GM23338 (cell line): ENCODE measurements at regions not wholly inside any gene's neighbourhood (a gene's known extent, or its start where the extent isn't known, plus 50 kb on each side); places are given as distances from the start of the nearest gene placed in this dataset.
"Not testable (repeated sequence)": the region's sequence is repeated elsewhere in the genome, so short reads cannot be mapped to it uniquely, and the experiment has no call there.

Source experiments
- ATAC-seq: fragments of 200-7000 bp; cut with Tn5 transposase; 3 replicates; pipeline ENCODE4 v1.9.1; 2020
- DNase-seq: peaks from one replicate; pipeline ENCODE4 v3.0.0-alpha.2; 2015; ENCODE audit warnings: low spot score
- H2AFZ ChIP-seq: fragments of 200-600 bp; sonication (generic); 2 replicates; pipeline ENCODE4 v1.8.0; 2016; ENCODE audit warnings: antibody characterized with exemption, mild to moderate bottlenecking, moderate library complexity
- H3F3A ChIP-seq: fragments of 200-600 bp; sonication (generic); replicated peaks from 2 replicates; pipeline ENCODE4 v1.8.0; 2017; ENCODE audit warnings: antibody characterized with exemption, mixed run types, low read depth
- H3K27ac ChIP-seq: fragments of 200-600 bp; sonication (generic); 2 replicates; pipeline ENCODE4 v1.6.1; 2016; ENCODE audit warnings: low read depth
- H3K27me3 ChIP-seq: fragments of 200-600 bp; sonication (generic); 2 replicates; pipeline ENCODE4 v1.8.0; 2016; ENCODE audit warnings: mild to moderate bottlenecking, mixed run types, moderate library complexity; ENCODE audit not compliant: insufficient read depth
- H3K36me3 ChIP-seq: fragments of 200-600 bp; sonication (generic); 2 replicates; pipeline ENCODE4 v1.8.0; 2016; ENCODE audit warnings: mild to moderate bottlenecking; ENCODE audit not compliant: insufficient read depth
- H3K4me1 ChIP-seq: fragments of 200-600 bp; sonication (generic); 2 replicates; pipeline ENCODE4 v1.8.0; 2016; ENCODE audit warnings: mild to moderate bottlenecking, moderate library complexity; ENCODE audit not compliant: insufficient read depth
- H3K4me2 ChIP-seq: fragments of 200-600 bp; sonication (generic); 2 replicates; pipeline ENCODE4 v1.7.1; 2017; ENCODE audit warnings: mixed run types
- H3K4me3 ChIP-seq: fragments of 200-600 bp; sonication (generic); 2 replicates; pipeline ENCODE4 v1.6.1; 2016; ENCODE audit warnings: mixed run types
- H3K79me2 ChIP-seq: fragments of 200-600 bp; sonication (generic); replicated peaks from 2 replicates; pipeline ENCODE4 v1.8.0; 2017; ENCODE audit warnings: mild to moderate bottlenecking; ENCODE audit not compliant: insufficient read depth
- H3K9me2 ChIP-seq: fragments of 200-600 bp; sonication (generic); 2 replicates; pipeline ENCODE4 v1.8.0; 2017; ENCODE audit not compliant: insufficient read depth
- H4K20me1 ChIP-seq: fragments of 200-600 bp; sonication (generic); replicated peaks from 2 replicates; pipeline ENCODE4 v1.8.0; 2017; ENCODE audit warnings: mild to moderate bottlenecking; ENCODE audit not compliant: insufficient read depth
- H3K27ac Mint-ChIP-seq: 2 replicates; pipeline ENCODE4 v1.8.0; 2020; ENCODE audit warnings: inconsistent platforms, mild to moderate bottlenecking, moderate library complexity, mixed read lengths
- H3K27me3 Mint-ChIP-seq: 3 replicates; pipeline ENCODE4 v1.8.0; 2022; ENCODE audit warnings: low read depth, mild to moderate bottlenecking, moderate library complexity, mixed read lengths, inconsistent platforms; ENCODE audit not compliant: insufficient read depth, poor library complexity
- H3K36me3 Mint-ChIP-seq: 3 replicates; pipeline ENCODE4 v1.8.0; 2021; ENCODE audit warnings: low read depth, mild to moderate bottlenecking, inconsistent platforms, moderate library complexity, mixed read lengths
- H3K4me1 Mint-ChIP-seq: 3 replicates; pipeline ENCODE4 v1.8.0; 2020; ENCODE audit warnings: mild to moderate bottlenecking, inconsistent platforms, mixed read lengths
- H3K4me3 Mint-ChIP-seq: 3 replicates; pipeline ENCODE4 v1.8.0; 2021; ENCODE audit warnings: moderate library complexity, mild to moderate bottlenecking, inconsistent platforms, mixed read lengths
- H3K9me3 Mint-ChIP-seq: 3 replicates; pipeline ENCODE4 v1.8.0; 2020; ENCODE audit warnings: moderate library complexity, mild to moderate bottlenecking, inconsistent platforms, mixed read lengths
- EZH2phosphoT487 ChIP-seq: fragments of 200-600 bp; sonication (generic); IDR thresholded peaks from one replicate; pipeline ENCODE4 v1.8.1; 2018; ENCODE audit warnings: antibody characterized with exemption; ENCODE audit not compliant: unreplicated experiment
- JUNB ChIP-seq: IDR thresholded peaks from one replicate; pipeline ENCODE4 v1.6.1; 2016; ENCODE audit warnings: antibody characterized with exemption; ENCODE audit not compliant: unreplicated experiment
- NANOG ChIP-seq: IDR thresholded peaks from 2 replicates; pipeline ENCODE4 v1.6.1; 2016; ENCODE audit warnings: antibody characterized with exemption, borderline replicate concordance
- POLR2AphosphoS5 ChIP-seq: IDR thresholded peaks from 2 replicates; pipeline ENCODE4 v1.6.1; 2016; ENCODE audit warnings: antibody characterized with exemption, low read depth
- ZNF114 ChIP-seq: fragments of 250-450 bp; sonication (Bioruptor Pico); IDR thresholded peaks from 2 replicates; pipeline ENCODE4 v1.5.0; 2020; ENCODE audit warnings: mild to moderate bottlenecking, moderate library complexity
- ZNF331 ChIP-seq: fragments of 250-450 bp; sonication (Bioruptor Pico); IDR thresholded peaks from 2 replicates; pipeline ENCODE4 v1.5.0; 2020; ENCODE audit warnings: low read depth, mild to moderate bottlenecking, moderate library complexity
- TF ChIP-seq, protein P1 (sequence below): fragments of 250-450 bp; sonication (Bioruptor Pico); IDR thresholded peaks from 2 replicates; pipeline ENCODE4 v1.5.0; 2020; ENCODE audit warnings: mild to moderate bottlenecking, moderate library complexity
- TF ChIP-seq, protein P2 (sequence below): IDR thresholded peaks from 2 replicates; pipeline ENCODE4 v1.6.1; 2016; ENCODE audit warnings: antibody characterized with exemption
- TF ChIP-seq, protein P3 (sequence below): IDR thresholded peaks from one replicate; pipeline ENCODE4 v1.6.1; 2018; ENCODE audit warnings: antibody characterized with exemption; ENCODE audit not compliant: unreplicated experiment
- TF ChIP-seq, protein P4 (sequence below), 2 experiments: fragments of 200-600 bp in 1 of 2; sonication (generic) in 1 of 2; conservative IDR thresholded peaks; 2 replicates each; pipeline versions ENCODE4 v1.5.1 to v1.6.1; 2016 to 2017; ENCODE audit warnings: antibody characterized with exemption in 2 of 2, low read depth in 2 of 2, mild to moderate bottlenecking in 2 of 2, moderate library complexity in 1 of 2

DNA sequence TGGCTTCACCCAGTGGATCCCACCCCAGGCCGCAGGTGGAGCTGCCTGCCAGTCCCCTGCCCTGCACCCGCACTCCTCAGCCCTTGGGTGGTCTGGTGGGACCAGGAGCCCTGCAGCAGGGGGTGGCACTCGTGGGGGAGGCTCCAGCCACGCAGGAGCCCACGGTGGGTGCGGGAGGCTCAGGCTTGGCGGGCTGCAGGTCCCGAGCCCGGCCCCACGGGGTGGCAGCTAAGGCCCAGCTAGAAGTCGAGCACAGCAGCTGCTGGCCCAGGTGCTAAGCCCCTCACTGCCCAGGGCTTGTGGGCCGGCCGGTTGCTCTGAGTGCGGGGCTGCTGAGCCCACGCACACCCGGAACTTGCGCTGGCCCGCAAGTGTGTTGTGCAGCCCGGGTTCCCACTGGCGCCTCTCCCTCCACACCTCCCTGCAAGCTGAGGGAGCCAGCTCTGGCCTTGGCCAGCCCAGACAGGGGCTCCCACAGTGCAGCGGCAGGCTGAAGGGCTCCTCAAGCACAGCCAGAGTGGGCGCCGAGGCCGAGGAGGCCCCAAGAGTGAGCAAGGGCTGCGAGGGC lies 222.6 kb upstream of the LUZP2 start:
- not testable (repeated sequence) for H3K4me1 ChIP-seq, H3K27ac Mint-ChIP-seq, H3K27me3 Mint-ChIP-seq, H4K20me1 ChIP-seq, H3K4me1 Mint-ChIP-seq, DNase-seq, H3K36me3 Mint-ChIP-seq, H3K4me3 ChIP-seq, H3K4me3 Mint-ChIP-seq, H3K79me2 ChIP-seq, H2AFZ ChIP-seq, H3K36me3 ChIP-seq, ATAC-seq, H3K9me2 ChIP-seq, H3F3A ChIP-seq, H3K27me3 ChIP-seq, H3K4me2 ChIP-seq, H3K27ac ChIP-seq
- H3K9me3 Mint-ChIP-seq = peaks cover 13% of the 10 kb centered on the region

DNA sequence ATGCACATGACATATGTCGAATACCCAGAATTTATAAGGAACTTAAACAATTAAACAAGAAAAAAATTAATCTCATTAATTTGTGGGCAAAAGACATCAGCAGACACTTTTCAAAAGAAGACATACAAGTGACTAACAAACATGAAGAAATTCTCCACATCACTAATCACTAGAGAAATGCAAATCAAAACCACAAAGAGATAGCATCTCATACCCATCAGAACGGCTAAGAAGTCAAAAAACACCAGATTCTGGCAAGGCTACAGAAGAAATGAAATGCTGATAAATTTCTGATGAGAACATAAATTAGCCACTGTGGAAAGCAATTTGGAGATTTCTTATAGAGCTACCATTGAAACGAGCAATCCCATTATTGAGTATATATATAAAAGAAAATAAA lies 210.6 kb upstream of the LUZP2 start:
- H3K4me3 ChIP-seq = no peak overlapping the region
- DNase-seq = no peak
- H3K9me3 Mint-ChIP-seq = peaks cover 16% of the 10 kb centered on the region
- H3F3A ChIP-seq = no peaks in the 10 kb centered on the region
- no peaks in the 10 kb centered on the region for H3K36me3 Mint-ChIP-seq
- H3K4me2 ChIP-seq = no peak overlapping the region
- no peaks in the 10 kb centered on the region for H4K20me1 ChIP-seq
- H3K9me2 ChIP-seq = no peaks in the 10 kb centered on the region
- H3K27ac Mint-ChIP-seq = no peak overlapping the region
- H3K27me3 Mint-ChIP-seq = no peaks in the 10 kb centered on the region
- no peak overlapping the region for H2AFZ ChIP-seq
- no peaks in the 10 kb centered on the region for H3K79me2 ChIP-seq
- H3K27ac ChIP-seq = no peak overlapping the region
- H3K36me3 ChIP-seq = no peaks in the 10 kb centered on the region
- no peak for ATAC-seq
- H3K27me3 ChIP-seq = no peaks in the 10 kb centered on the region
- H3K4me3 Mint-ChIP-seq = no peak overlapping the region
- no peaks in the 10 kb centered on the region for H3K4me1 ChIP-seq
- H3K4me1 Mint-ChIP-seq = no peaks in the 10 kb centered on the region
- TF ChIP-seq, protein P1, sequence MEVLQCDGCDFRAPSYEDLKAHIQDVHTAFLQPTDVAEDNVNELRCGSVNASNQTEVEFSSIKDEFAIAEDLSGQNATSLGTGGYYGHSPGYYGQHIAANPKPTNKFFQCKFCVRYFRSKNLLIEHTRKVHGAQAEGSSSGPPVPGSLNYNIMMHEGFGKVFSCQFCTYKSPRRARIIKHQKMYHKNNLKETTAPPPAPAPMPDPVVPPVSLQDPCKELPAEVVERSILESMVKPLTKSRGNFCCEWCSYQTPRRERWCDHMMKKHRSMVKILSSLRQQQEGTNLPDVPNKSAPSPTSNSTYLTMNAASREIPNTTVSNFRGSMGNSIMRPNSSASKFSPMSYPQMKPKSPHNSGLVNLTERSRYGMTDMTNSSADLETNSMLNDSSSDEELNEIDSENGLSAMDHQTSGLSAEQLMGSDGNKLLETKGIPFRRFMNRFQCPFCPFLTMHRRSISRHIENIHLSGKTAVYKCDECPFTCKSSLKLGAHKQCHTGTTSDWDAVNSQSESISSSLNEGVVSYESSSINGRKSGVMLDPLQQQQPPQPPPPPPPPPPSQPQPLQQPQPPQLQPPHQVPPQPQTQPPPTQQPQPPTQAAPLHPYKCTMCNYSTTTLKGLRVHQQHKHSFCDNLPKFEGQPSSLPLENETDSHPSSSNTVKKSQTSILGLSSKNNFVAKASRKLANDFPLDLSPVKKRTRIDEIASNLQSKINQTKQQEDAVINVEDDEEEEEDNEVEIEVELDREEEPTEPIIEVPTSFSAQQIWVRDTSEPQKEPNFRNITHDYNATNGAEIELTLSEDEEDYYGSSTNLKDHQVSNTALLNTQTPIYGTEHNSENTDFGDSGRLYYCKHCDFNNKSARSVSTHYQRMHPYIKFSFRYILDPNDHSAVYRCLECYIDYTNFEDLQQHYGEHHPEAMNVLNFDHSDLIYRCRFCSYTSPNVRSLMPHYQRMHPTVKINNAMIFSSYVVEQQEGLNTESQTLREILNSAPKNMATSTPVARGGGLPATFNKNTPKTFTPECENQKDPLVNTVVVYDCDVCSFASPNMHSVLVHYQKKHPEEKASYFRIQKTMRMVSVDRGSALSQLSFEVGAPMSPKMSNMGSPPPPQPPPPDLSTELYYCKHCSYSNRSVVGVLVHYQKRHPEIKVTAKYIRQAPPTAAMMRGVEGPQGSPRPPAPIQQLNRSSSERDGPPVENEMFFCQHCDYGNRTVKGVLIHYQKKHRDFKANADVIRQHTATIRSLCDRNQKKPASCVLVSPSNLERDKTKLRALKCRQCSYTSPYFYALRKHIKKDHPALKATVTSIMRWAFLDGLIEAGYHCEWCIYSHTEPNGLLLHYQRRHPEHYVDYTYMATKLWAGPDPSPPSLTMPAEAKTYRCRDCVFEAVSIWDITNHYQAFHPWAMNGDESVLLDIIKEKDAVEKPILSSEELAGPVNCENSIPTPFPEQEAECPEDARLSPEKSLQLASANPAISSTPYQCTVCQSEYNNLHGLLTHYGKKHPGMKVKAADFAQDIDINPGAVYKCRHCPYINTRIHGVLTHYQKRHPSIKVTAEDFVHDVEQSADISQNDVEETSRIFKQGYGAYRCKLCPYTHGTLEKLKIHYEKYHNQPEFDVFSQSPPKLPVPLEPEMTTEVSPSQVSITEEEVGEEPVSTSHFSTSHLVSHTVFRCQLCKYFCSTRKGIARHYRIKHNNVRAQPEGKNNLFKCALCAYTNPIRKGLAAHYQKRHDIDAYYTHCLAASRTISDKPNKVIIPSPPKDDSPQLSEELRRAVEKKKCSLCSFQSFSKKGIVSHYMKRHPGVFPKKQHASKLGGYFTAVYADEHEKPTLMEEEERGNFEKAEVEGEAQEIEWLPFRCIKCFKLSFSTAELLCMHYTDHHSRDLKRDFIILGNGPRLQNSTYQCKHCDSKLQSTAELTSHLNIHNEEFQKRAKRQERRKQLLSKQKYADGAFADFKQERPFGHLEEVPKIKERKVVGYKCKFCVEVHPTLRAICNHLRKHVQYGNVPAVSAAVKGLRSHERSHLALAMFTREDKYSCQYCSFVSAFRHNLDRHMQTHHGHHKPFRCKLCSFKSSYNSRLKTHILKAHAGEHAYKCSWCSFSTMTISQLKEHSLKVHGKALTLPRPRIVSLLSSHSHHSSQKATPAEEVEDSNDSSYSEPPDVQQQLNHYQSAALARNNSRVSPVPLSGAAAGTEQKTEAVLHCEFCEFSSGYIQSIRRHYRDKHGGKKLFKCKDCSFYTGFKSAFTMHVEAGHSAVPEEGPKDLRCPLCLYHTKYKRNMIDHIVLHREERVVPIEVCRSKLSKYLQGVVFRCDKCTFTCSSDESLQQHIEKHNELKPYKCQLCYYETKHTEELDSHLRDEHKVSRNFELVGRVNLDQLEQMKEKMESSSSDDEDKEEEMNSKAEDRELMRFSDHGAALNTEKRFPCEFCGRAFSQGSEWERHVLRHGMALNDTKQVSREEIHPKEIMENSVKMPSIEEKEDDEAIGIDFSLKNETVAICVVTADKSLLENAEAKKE (CRISPR knock-in tag) = no peak
- no peak for TF ChIP-seq ZNF331 (CRISPR knock-in tag)
- TF ChIP-seq, protein P2, sequence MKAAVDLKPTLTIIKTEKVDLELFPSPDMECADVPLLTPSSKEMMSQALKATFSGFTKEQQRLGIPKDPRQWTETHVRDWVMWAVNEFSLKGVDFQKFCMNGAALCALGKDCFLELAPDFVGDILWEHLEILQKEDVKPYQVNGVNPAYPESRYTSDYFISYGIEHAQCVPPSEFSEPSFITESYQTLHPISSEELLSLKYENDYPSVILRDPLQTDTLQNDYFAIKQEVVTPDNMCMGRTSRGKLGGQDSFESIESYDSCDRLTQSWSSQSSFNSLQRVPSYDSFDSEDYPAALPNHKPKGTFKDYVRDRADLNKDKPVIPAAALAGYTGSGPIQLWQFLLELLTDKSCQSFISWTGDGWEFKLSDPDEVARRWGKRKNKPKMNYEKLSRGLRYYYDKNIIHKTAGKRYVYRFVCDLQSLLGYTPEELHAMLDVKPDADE = no peak
- TF ChIP-seq, protein P3, sequence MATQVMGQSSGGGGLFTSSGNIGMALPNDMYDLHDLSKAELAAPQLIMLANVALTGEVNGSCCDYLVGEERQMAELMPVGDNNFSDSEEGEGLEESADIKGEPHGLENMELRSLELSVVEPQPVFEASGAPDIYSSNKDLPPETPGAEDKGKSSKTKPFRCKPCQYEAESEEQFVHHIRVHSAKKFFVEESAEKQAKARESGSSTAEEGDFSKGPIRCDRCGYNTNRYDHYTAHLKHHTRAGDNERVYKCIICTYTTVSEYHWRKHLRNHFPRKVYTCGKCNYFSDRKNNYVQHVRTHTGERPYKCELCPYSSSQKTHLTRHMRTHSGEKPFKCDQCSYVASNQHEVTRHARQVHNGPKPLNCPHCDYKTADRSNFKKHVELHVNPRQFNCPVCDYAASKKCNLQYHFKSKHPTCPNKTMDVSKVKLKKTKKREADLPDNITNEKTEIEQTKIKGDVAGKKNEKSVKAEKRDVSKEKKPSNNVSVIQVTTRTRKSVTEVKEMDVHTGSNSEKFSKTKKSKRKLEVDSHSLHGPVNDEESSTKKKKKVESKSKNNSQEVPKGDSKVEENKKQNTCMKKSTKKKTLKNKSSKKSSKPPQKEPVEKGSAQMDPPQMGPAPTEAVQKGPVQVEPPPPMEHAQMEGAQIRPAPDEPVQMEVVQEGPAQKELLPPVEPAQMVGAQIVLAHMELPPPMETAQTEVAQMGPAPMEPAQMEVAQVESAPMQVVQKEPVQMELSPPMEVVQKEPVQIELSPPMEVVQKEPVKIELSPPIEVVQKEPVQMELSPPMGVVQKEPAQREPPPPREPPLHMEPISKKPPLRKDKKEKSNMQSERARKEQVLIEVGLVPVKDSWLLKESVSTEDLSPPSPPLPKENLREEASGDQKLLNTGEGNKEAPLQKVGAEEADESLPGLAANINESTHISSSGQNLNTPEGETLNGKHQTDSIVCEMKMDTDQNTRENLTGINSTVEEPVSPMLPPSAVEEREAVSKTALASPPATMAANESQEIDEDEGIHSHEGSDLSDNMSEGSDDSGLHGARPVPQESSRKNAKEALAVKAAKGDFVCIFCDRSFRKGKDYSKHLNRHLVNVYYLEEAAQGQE = no peak
- no peak for TF ChIP-seq JUNB
- TF ChIP-seq POLR2AphosphoS5 = no peak
- TF ChIP-seq EZH2phosphoT487 = no peak
- no peak for TF ChIP-seq ZNF114 (CRISPR knock-in tag)
- no peak for TF ChIP-seq NANOG
- TF ChIP-seq, protein P4, sequence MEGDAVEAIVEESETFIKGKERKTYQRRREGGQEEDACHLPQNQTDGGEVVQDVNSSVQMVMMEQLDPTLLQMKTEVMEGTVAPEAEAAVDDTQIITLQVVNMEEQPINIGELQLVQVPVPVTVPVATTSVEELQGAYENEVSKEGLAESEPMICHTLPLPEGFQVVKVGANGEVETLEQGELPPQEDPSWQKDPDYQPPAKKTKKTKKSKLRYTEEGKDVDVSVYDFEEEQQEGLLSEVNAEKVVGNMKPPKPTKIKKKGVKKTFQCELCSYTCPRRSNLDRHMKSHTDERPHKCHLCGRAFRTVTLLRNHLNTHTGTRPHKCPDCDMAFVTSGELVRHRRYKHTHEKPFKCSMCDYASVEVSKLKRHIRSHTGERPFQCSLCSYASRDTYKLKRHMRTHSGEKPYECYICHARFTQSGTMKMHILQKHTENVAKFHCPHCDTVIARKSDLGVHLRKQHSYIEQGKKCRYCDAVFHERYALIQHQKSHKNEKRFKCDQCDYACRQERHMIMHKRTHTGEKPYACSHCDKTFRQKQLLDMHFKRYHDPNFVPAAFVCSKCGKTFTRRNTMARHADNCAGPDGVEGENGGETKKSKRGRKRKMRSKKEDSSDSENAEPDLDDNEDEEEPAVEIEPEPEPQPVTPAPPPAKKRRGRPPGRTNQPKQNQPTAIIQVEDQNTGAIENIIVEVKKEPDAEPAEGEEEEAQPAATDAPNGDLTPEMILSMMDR (conservative IDR thresholded peaks at IDR 0.05; ENCODE audit: low read depth in 2 of 2) = no peak
